ENCODE measurements at regions not wholly inside any gene's neighbourhood (a gene's known extent, or its start where the extent isn't known, plus 50 kb on each side); places are given as distances from the start of the nearest gene placed in this dataset.

GRCh38 chr14:50039120-50039517, 77.3 kb downstream of the VCPKMT start:
- 35 to 39% methylated on average over 4 of the region's 4 CpGs for WGBS, 2 experiments (ENCODE audit: low coverage in 1 of 2, low lambda C conversion rate in 2 of 2, missing lambda C conversion rate in 2 of 2)
- H3K27ac ChIP-seq, result peak overlapping the region; percentile 97
- H3K36me3 ChIP-seq (ENCODE audit: low read depth), result no peaks in the 10 kb centered on the region
- TF ChIP-seq EZH2 (IDR thresholded peaks at IDR 0.05; ENCODE audit: insufficient read depth, poor library complexity, severe bottlenecking), result no peak
- no peak for TF ChIP-seq EZH2phosphoT487 (IDR thresholded peaks at IDR 0.05; ENCODE audit: insufficient read depth, low read depth)
- peaks cover 35% of the 10 kb centered on the region for H3F3A ChIP-seq (ENCODE audit: insufficient read depth)
- H3K9me2 ChIP-seq (ENCODE audit: insufficient read depth), result no peaks in the 10 kb centered on the region
- H3K79me2 ChIP-seq (ENCODE audit: insufficient read depth), result no peaks in the 10 kb centered on the region
- no peaks in the 10 kb centered on the region for H4K20me1 ChIP-seq (ENCODE audit: insufficient read depth)
- H3K27me3 ChIP-seq (replicated peaks; ENCODE audit: insufficient read depth), result no peaks in the 10 kb centered on the region
- DNase-seq, result no peak
- no peaks in the 10 kb centered on the region for H3K9me3 ChIP-seq (ENCODE audit: low read depth)
- H3K4me2 ChIP-seq (ENCODE audit: unreplicated experiment), result peak overlapping the region; percentile 61
- H3K9ac ChIP-seq, result peak overlapping the region; percentile 73
- in situ Hi-C loops (cut with MboI), result no loop called here
- peak overlapping the region; percentile 42 for H3K4me3 ChIP-seq
- H3K4me1 ChIP-seq (ENCODE audit: insufficient read depth), result peaks cover 34% of the 10 kb centered on the region
- 0 out of 2 replicates have a peak overlapping the region, but pooled peaks have one; percentile 5 for H2AFZ ChIP-seq

GRCh38 chr14:50039734-50040400, 76.5 kb downstream of the VCPKMT start:
- H3K9me3 ChIP-seq (ENCODE audit: low read depth), result no peaks in the 10 kb centered on the region
- no peaks in the 10 kb centered on the region for H3K9me2 ChIP-seq (ENCODE audit: insufficient read depth)
- H3F3A ChIP-seq (ENCODE audit: insufficient read depth), result peaks cover 41% of the 10 kb centered on the region
- H3K27ac ChIP-seq, result peak overlapping the region; percentile 97
- H3K36me3 ChIP-seq (ENCODE audit: low read depth), result no peaks in the 10 kb centered on the region
- 90 to 91% methylated on average over 9 of the region's 9 CpGs for WGBS, 2 experiments (ENCODE audit: low coverage in 1 of 2, low lambda C conversion rate in 2 of 2, missing lambda C conversion rate in 2 of 2)
- peaks cover 42% of the 10 kb centered on the region for H3K4me1 ChIP-seq (ENCODE audit: insufficient read depth)
- in situ Hi-C loops (cut with MboI), result no loop called here
- no peak for TF ChIP-seq EZH2 (IDR thresholded peaks at IDR 0.05; ENCODE audit: insufficient read depth, poor library complexity, severe bottlenecking)
- no peak for TF ChIP-seq EZH2phosphoT487 (IDR thresholded peaks at IDR 0.05; ENCODE audit: insufficient read depth, low read depth)
- H3K27me3 ChIP-seq (replicated peaks; ENCODE audit: insufficient read depth), result no peaks in the 10 kb centered on the region
- H3K4me3 ChIP-seq, result no peak overlapping the region
- peak; percentile 65 for DNase-seq
- no peak overlapping the region for H2AFZ ChIP-seq
- H3K9ac ChIP-seq, result peak overlapping the region; percentile 73; the same call in 1 of the 2 replicates
- H4K20me1 ChIP-seq (ENCODE audit: insufficient read depth), result no peaks in the 10 kb centered on the region
- H3K4me2 ChIP-seq (ENCODE audit: unreplicated experiment), result peak overlapping the region; percentile 61
- H3K79me2 ChIP-seq (ENCODE audit: insufficient read depth), result no peaks in the 10 kb centered on the region

- Histone ChIP-seq H3K36me3 (ENCODE audit: low read depth) (no peaks in the 10 kb centered on the region), H3K79me2 (ENCODE audit: insufficient read depth) (no peaks in the 10 kb centered on the region), H2AFZ (no peak overlapping the region), H3K27me3 (replicated peaks; ENCODE audit: insufficient read depth) (no peaks in the 10 kb centered on the region), H3F3A (ENCODE audit: insufficient read depth) (peaks cover 43% of the 10 kb centered on the region), H3K4me2 (ENCODE audit: unreplicated experiment) (no peak overlapping the region), H4K20me1 (ENCODE audit: insufficient read depth) (no peaks in the 10 kb centered on the region), H3K4me3 (no peak overlapping the region), H3K27ac (peak overlapping the region; percentile 97), H3K9ac (peak overlapping the region; percentile 27; the same call in 1 of the 2 replicates), H3K9me3 (ENCODE audit: low read depth) (no peaks in the 10 kb centered on the region), H3K9me2 (ENCODE audit: insufficient read depth) (no peaks in the 10 kb centered on the region), H3K4me1 (ENCODE audit: insufficient read depth) (peaks cover 47% of the 10 kb centered on the region)
- in situ Hi-C loops (cut with MboI), result no loop called here
- peak; percentile 79 for DNase-seq
- 18 to 25% methylated on average over 4 of the region's 4 CpGs for WGBS, 2 experiments (ENCODE audit: low coverage in 1 of 2, low lambda C conversion rate in 2 of 2, missing lambda C conversion rate in 2 of 2)
- TF ChIP-seq EZH2 (IDR thresholded peaks at IDR 0.05; ENCODE audit: insufficient read depth, poor library complexity, severe bottlenecking), result no peak
- no peak for TF ChIP-seq EZH2phosphoT487 (IDR thresholded peaks at IDR 0.05; ENCODE audit: insufficient read depth, low read depth)
These were observed 76.0 kb downstream of the VCPKMT start for GRCh38 chr14:50040401-50040775.

GRCh38 chr14:50040895-50041465, 75.4 kb downstream of the VCPKMT start:
- Histone ChIP-seq H2AFZ (no peak overlapping the region), H3K36me3 (ENCODE audit: low read depth) (no peaks in the 10 kb centered on the region), H3K4me3 (no peak overlapping the region), H3K4me2 (ENCODE audit: unreplicated experiment) (no peak overlapping the region), H3K27ac (no peak overlapping the region), H3K9me3 (ENCODE audit: low read depth) (no peaks in the 10 kb centered on the region), H3K27me3 (replicated peaks; ENCODE audit: insufficient read depth) (no peaks in the 10 kb centered on the region), H3K79me2 (ENCODE audit: insufficient read depth) (no peaks in the 10 kb centered on the region), H4K20me1 (ENCODE audit: insufficient read depth) (no peaks in the 10 kb centered on the region), H3K9ac (no peak overlapping the region; the same call in 1 of the 2 replicates), H3K4me1 (ENCODE audit: insufficient read depth) (peaks cover 51% of the 10 kb centered on the region), H3F3A (ENCODE audit: insufficient read depth) (peaks cover 45% of the 10 kb centered on the region), H3K9me2 (ENCODE audit: insufficient read depth) (no peaks in the 10 kb centered on the region)
- no peak for DNase-seq
- no peak for TF ChIP-seq EZH2phosphoT487 (IDR thresholded peaks at IDR 0.05; ENCODE audit: insufficient read depth, low read depth)
- TF ChIP-seq EZH2 (IDR thresholded peaks at IDR 0.05; ENCODE audit: insufficient read depth, poor library complexity, severe bottlenecking), result no peak
- 97% methylated on average over 7 of the region's 7 CpGs for WGBS, 2 experiments (ENCODE audit: low coverage in 1 of 2, low lambda C conversion rate in 2 of 2, missing lambda C conversion rate in 2 of 2)
- in situ Hi-C loops (cut with MboI), result no loop called here
